GDM1 (cell line): ENCODE measurements at regions not wholly inside any gene's neighbourhood (a gene's known extent, or its start where the extent isn't known, plus 50 kb on each side); places are given as distances from the start of the nearest gene placed in this dataset.

Experiments used
- DNase-seq: peaks from one replicate; lab custom pipeline; 2025; lab: John Stamatoyannopoulos, UW

- peak; percentile 94 for DNase-seq
Measured at GRCh38 chr15:38696109-38696727, 131.6 kb upstream of the RASGRP1 start.

GRCh38 chr15:38696790-38697495, 132.3 kb upstream of the RASGRP1 start:
- no peak for DNase-seq

- peak; percentile 23 for DNase-seq
Measured at GRCh38 chr15:38698254-38698653, 133.6 kb upstream of the RASGRP1 start.

GRCh38 chr15:38699633-38700230, 135.1 kb upstream of the RASGRP1 start:
- DNase-seq: peak; percentile 69

GRCh38 chr15:38701149-38701548, 136.5 kb upstream of the RASGRP1 start:
- no peak for DNase-seq

- no peak for DNase-seq
Measured at GRCh38 chr15:38702178-38702912, 137.7 kb upstream of the RASGRP1 start.

GRCh38 chr15:38705436-38706219, 141.0 kb upstream of the RASGRP1 start:
- DNase-seq: no peak

- DNase-seq: no peak
Measured at GRCh38 chr15:38706956-38707355, 142.3 kb upstream of the RASGRP1 start.

- DNase-seq: peak; percentile 25
Measured at GRCh38 chr15:38707802-38708671, 143.4 kb upstream of the RASGRP1 start.

- no peak for DNase-seq
Measured at GRCh38 chr15:38708672-38709180, 144.1 kb upstream of the RASGRP1 start.

- DNase-seq: no peak
Measured at GRCh38 chr15:38709196-38709595, 144.6 kb upstream of the RASGRP1 start.

- DNase-seq: no peak
Measured at GRCh38 chr15:38714309-38715072, 149.9 kb upstream of the RASGRP1 start.

GRCh38 chr15:38720893-38721567, 156.4 kb upstream of the RASGRP1 start:
- DNase-seq: no peak

GRCh38 chr15:38721568-38721945, 156.9 kb upstream of the RASGRP1 start:
- DNase-seq: no peak

- no peak for DNase-seq
Measured at GRCh38 chr15:38722236-38722635, 157.6 kb upstream of the RASGRP1 start.

GRCh38 chr15:38724827-38725226, 160.2 kb upstream of the RASGRP1 start:
- no peak for DNase-seq

- no peak for DNase-seq
Measured at GRCh38 chr15:38726187-38726586, 161.6 kb upstream of the RASGRP1 start.

GRCh38 chr15:38733331-38733730, 168.7 kb upstream of the RASGRP1 start:
- DNase-seq: no peak

GRCh38 chr15:38740206-38740605, 175.6 kb upstream of the RASGRP1 start:
- DNase-seq: no peak
